SK-N-SH treated with all-trans-retinoic acid at 6 μM for 48 hours (cell line): ENCODE measurements at regions not wholly inside any gene's neighbourhood (a gene's known extent, or its start where the extent isn't known, plus 50 kb on each side); places are given as distances from the start of the nearest gene placed in this dataset.

Experiments used
- ARNTL ChIP-seq: fragments of 450-650 bp; formaldehyde crosslinking; IDR thresholded peaks from 2 replicates; pipeline ENCODE4 v1.5.0; 2020; ENCODE audit warnings: low read depth, mild to moderate bottlenecking, moderate library complexity, borderline replicate concordance
- BACH2 ChIP-seq: fragments of 250-450 bp; sonication (Bioruptor Pico); IDR thresholded peaks from 2 replicates; pipeline ENCODE4 v1.9.0; 2021; ENCODE audit warnings: mild to moderate bottlenecking, borderline replicate concordance
- GLIS3 ChIP-seq: fragments of 250-450 bp; sonication (Bioruptor Pico); IDR thresholded peaks from 2 replicates; pipeline ENCODE4 v1.5.0; 2020; ENCODE audit warnings: mild to moderate bottlenecking, moderate library complexity
- SNAI2 ChIP-seq: fragments of 250-450 bp; sonication (Bioruptor Pico); IDR thresholded peaks from 2 replicates; pipeline ENCODE4 v1.5.0; 2020; ENCODE audit warnings: mild to moderate bottlenecking, moderate library complexity
- TCF4 ChIP-seq: fragments of 250-450 bp; sonication (Bioruptor Pico); IDR thresholded peaks from 2 replicates; pipeline ENCODE4 v1.8.0; 2021; ENCODE audit warnings: mild to moderate bottlenecking, moderate library complexity, borderline replicate concordance
- ZC3H10 ChIP-seq: fragments of 250-450 bp; sonication (Bioruptor Pico); IDR thresholded peaks from 2 replicates; pipeline ENCODE4 v1.5.1; 2021; ENCODE audit warnings: mild to moderate bottlenecking, moderate library complexity
- ZNF565 ChIP-seq: fragments of 450-650 bp; formaldehyde crosslinking; conservative IDR thresholded peaks from 2 replicates; pipeline ENCODE4 v1.5.0; 2020; ENCODE audit warnings: low read depth, mild to moderate bottlenecking, moderate library complexity
- TF ChIP-seq, protein P1 (sequence below): fragments of 250-450 bp; sonication (Bioruptor Pico); IDR thresholded peaks from 2 replicates; pipeline ENCODE4 v1.8.0; 2020; ENCODE audit warnings: mild to moderate bottlenecking, moderate library complexity, borderline replicate concordance
- TF ChIP-seq, protein P2 (sequence below): fragments of 250-450 bp; sonication (Bioruptor Pico); IDR thresholded peaks from 2 replicates; pipeline ENCODE4 v1.5.1; 2021; ENCODE audit warnings: mild to moderate bottlenecking, moderate library complexity
- TF ChIP-seq, protein P3 (sequence below): fragments of 250-450 bp; sonication (Bioruptor Pico); IDR thresholded peaks from 2 replicates; pipeline ENCODE4 v1.5.1; 2020; ENCODE audit warnings: low read depth, mild to moderate bottlenecking, moderate library complexity

DNA sequence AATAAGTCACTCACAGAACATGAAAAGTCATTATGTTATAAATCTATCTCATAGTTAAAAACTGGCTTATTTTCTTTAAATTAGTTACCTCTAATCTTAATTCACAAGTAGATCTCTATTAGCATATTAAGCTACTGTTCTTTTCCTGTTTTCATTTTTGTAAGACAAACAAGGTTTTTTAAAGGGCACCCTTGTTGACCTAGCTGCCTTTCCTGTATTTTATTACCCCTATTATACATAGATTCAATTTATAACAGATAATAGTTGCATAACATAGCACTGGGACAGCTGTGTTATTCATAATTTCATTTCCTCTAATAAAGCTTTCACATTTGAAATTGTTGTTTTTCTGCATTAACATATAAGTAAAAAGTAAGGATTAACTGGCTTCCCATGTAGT, 1500.7 kb upstream of the FLRT2 start:
- TF ChIP-seq SNAI2 (CRISPR knock-in tag) (no peak), ARNTL (CRISPR knock-in tag) (no peak), ZC3H10 (no peak), GLIS3 (CRISPR knock-in tag) (no peak), TCF4 (CRISPR knock-in tag) (no peak), BACH2 (CRISPR knock-in tag) (no peak), ZNF565 (CRISPR knock-in tag) (no peak)
- TF ChIP-seq, protein P1, sequence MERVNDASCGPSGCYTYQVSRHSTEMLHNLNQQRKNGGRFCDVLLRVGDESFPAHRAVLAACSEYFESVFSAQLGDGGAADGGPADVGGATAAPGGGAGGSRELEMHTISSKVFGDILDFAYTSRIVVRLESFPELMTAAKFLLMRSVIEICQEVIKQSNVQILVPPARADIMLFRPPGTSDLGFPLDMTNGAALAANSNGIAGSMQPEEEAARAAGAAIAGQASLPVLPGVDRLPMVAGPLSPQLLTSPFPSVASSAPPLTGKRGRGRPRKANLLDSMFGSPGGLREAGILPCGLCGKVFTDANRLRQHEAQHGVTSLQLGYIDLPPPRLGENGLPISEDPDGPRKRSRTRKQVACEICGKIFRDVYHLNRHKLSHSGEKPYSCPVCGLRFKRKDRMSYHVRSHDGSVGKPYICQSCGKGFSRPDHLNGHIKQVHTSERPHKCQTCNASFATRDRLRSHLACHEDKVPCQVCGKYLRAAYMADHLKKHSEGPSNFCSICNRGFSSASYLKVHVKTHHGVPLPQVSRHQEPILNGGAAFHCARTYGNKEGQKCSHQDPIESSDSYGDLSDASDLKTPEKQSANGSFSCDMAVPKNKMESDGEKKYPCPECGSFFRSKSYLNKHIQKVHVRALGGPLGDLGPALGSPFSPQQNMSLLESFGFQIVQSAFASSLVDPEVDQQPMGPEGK (CRISPR knock-in tag) = no peak
- TF ChIP-seq, protein P2, sequence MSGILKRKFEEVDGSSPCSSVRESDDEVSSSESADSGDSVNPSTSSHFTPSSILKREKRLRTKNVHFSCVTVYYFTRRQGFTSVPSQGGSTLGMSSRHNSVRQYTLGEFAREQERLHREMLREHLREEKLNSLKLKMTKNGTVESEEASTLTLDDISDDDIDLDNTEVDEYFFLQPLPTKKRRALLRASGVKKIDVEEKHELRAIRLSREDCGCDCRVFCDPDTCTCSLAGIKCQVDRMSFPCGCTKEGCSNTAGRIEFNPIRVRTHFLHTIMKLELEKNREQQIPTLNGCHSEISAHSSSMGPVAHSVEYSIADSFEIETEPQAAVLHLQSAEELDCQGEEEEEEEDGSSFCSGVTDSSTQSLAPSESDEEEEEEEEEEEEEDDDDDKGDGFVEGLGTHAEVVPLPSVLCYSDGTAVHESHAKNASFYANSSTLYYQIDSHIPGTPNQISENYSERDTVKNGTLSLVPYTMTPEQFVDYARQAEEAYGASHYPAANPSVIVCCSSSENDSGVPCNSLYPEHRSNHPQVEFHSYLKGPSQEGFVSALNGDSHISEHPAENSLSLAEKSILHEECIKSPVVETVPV = no peak
- TF ChIP-seq, protein P3, sequence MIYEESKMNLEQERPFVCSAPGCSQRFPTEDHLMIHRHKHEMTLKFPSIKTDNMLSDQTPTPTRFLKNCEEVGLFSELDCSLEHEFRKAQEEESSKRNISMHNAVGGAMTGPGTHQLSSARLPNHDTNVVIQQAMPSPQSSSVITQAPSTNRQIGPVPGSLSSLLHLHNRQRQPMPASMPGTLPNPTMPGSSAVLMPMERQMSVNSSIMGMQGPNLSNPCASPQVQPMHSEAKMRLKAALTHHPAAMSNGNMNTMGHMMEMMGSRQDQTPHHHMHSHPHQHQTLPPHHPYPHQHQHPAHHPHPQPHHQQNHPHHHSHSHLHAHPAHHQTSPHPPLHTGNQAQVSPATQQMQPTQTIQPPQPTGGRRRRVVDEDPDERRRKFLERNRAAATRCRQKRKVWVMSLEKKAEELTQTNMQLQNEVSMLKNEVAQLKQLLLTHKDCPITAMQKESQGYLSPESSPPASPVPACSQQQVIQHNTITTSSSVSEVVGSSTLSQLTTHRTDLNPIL (CRISPR knock-in tag) = no peak
